HG02678 (cell line): ENCODE measurements at regions not wholly inside any gene's neighbourhood (a gene's known extent, or its start where the extent isn't known, plus 50 kb on each side); places are given as distances from the start of the nearest gene placed in this dataset.

ENCODE experiments used
- ATAC-seq: cut with Tn5 transposase; IDR thresholded peaks from one replicate; pipeline ENCODE4 v1.9.1; 2021; ENCODE audit warnings: mild to moderate bottlenecking, moderate library complexity; ENCODE audit not compliant: unreplicated experiment

GRCh38 chr5:133882389-133882695 lies 86.1 kb downstream of the C5orf15 start:
- ATAC-seq, result no peak

GRCh38 chr5:133881576-133882388 lies 86.6 kb downstream of the C5orf15 start:
- ATAC-seq, result no peak

GRCh38 chr5:133878236-133878555 lies 90.2 kb downstream of the C5orf15 start:
- no peak for ATAC-seq

- no peak for ATAC-seq
Observed at GRCh38 chr5:133877351-133878235, 90.8 kb downstream of the C5orf15 start.

GRCh38 chr5:133876266-133876665 lies 92.2 kb downstream of the C5orf15 start:
- ATAC-seq, result no peak

- ATAC-seq, result no peak
Observed at GRCh38 chr5:133875179-133875578, 93.2 kb downstream of the C5orf15 start.

GRCh38 chr5:133873449-133873848 lies 95.0 kb downstream of the C5orf15 start:
- no peak for ATAC-seq

GRCh38 chr5:133870661-133871060 lies 97.8 kb downstream of the C5orf15 start:
- no peak for ATAC-seq

- ATAC-seq, result no peak
Observed at GRCh38 chr5:133869519-133870335, 98.7 kb downstream of the C5orf15 start.

GRCh38 chr5:133868946-133869518 lies 99.4 kb downstream of the C5orf15 start:
- peak; percentile 58 for ATAC-seq

GRCh38 chr5:133867851-133868545 lies 100.4 kb downstream of the C5orf15 start:
- ATAC-seq, result no peak

GRCh38 chr5:133867341-133867740 lies 101.1 kb downstream of the C5orf15 start:
- no peak for ATAC-seq

GRCh38 chr5:133866903-133867245 lies 101.6 kb downstream of the C5orf15 start:
- no peak for ATAC-seq

- ATAC-seq, result no peak
Observed at GRCh38 chr5:133866160-133866902, 102.1 kb downstream of the C5orf15 start.

GRCh38 chr5:133865113-133865512 lies 103.3 kb downstream of the C5orf15 start:
- ATAC-seq, result no peak

- no peak for ATAC-seq
Observed at GRCh38 chr5:133864711-133865110, 103.7 kb downstream of the C5orf15 start.

GRCh38 chr5:133863857-133864585 lies 104.4 kb downstream of the C5orf15 start:
- no peak for ATAC-seq

GRCh38 chr5:133861161-133861737 lies 107.2 kb downstream of the C5orf15 start:
- no peak for ATAC-seq

GRCh38 chr5:133859073-133859472 lies 109.4 kb downstream of the C5orf15 start:
- ATAC-seq, result no peak
